Non-pigmented ciliary epithelial cell (primary cell): ENCODE measurements at regions not wholly inside any gene's neighbourhood (a gene's known extent, or its start where the extent isn't known, plus 50 kb on each side); places are given as distances from the start of the nearest gene placed in this dataset.

Experiments
- DNase-seq: peaks from one replicate; pipeline ENCODE4 v3.0.0-alpha.2; 2010; ENCODE audit warnings: low read depth

DNA sequence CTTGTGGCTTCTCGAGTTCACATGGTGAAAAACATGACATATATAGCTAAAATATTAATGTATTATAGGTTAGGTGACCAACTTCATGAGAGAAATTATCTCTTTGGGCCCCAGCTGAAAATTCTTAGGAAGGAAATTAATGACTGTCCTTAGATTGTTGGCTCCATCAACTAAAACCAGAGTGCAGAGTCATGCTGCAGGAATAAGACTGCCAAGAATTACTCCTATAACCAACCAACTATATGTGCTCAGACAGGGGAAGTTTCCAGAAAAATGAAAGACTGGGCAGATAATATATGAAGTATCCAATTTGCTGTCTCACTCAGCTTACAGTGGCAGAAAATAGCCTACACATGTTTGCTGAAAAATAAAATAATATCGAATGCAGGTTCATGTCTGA is 71.0 kb upstream of the TMEFF2 start:
- DNase-seq: no peak

DNA sequence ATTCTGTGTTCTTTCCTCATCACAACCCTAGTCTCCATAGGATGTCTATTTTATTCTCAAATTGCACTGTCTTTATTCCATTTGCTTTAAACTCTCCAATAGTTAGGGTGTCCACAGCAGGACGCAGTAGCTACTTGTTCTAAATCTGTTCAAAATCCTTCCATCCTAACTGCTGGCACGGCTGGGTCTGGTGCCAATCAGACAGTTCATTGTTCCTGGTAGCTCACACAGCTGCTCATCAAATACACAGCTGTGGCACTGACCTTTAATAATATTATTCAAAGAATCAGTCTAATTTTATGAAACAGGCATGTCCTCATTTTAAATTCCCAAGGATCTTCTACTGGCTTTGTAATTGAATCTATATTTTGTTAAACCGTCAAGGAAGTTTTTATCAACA is 59.7 kb upstream of the TMEFF2 start:
- no peak for DNase-seq

DNA sequence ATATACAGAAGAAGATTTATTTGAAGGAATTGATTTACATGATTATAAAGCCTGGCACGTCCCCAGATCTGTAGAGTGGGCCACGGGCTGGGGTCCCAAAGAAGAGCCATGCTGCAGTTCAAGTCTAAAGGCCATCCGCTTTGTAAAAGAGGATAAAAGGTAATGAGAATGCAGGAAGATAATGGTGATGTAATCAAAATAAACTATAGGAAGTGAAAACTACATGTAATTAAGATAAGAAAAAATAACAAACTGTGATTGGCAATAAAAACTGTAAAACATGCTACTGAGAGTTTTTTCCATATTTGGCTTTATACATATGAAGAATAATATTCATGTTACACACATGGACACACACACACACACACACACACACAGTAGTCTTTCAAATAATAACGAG is 59.0 kb upstream of the TMEFF2 start:
- DNase-seq: no peak

DNA sequence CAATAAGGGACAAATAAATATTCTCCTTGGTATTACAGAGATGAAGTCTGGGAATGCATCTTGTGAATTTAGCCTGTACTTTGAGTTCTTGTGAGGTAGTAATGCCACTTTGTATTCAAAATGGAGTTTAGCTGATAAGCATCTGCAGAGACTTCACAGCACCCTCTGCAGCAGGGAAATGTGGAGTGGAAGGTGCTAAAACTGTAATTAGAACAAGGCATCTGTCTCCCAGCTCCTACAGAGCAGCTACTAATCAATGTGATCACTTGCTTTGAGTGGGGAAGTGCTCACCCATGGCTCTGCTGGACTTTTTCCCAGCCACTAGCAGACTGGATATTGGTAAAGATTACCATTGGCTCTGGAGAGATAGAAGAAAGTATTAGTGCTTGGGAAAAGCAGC is 56.2 kb upstream of the TMEFF2 start:
- no peak for DNase-seq

- DNase-seq: no peak
Observed at GRCh38 chr2:192247456-192247855, 52.7 kb upstream of the TMEFF2 start.

- no peak for DNase-seq
Observed at GRCh38 chr2:192246297-192246696, 51.6 kb upstream of the TMEFF2 start.

GRCh38 chr2:192245329-192245728 is 50.6 kb upstream of the TMEFF2 start:
- DNase-seq: no peak
